Stomach (tissue), 4 donors: ENCODE measurements at regions not wholly inside any gene's neighbourhood (a gene's known extent, or its start where the extent isn't known, plus 50 kb on each side); places are given as distances from the start of the nearest gene placed in this dataset.

Experiments
- EP300 ChIP-seq: sonication (generic); formaldehyde crosslinking; IDR thresholded peaks from one replicate; pipeline ENCODE4 v1.6.1; 2017; ENCODE audit warnings: antibody characterized with exemption
- POLR2A ChIP-seq, 4 donors: fragments of 450-650 bp; IDR thresholded peaks; one replicate each; pipeline ENCODE4 v1.6.1; 2016; ENCODE audit warnings: antibody characterized with exemption in 4 of 4, control low read depth in 2 of 4, mild to moderate bottlenecking in 1 of 4, moderate library complexity in 1 of 4
- TF ChIP-seq, protein P1 (sequence below), 7 experiments: fragments of 450-650 bp in 4 of 7; fragments of 200-600 bp in 3 of 7; sonication (generic) in 3 of 7; IDR thresholded peaks; one replicate each; pipeline ENCODE4 v1.5.1; 2016 to 2019; ENCODE audit warnings: antibody characterized with exemption in 7 of 7, control low read depth in 2 of 7, mild to moderate bottlenecking in 1 of 7

DNA sequence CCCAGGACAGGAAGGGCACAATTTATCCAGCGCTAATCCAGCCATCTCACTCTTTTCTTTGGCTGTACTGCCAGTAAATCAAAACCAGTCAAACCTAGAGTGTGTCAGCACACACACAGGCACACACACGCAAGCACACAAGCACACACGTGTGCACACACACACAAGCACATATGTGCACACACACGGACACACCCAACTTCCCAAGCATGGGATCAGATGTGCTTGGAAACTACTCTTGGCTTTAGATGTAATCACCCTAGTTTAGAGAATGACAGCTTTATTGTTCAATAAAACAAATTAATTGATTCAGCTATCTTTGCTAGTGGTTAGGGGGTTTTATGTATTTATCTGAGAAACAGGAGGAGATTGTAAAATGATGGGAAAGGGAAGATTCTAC is 615.0 kb upstream of the MKI67 start:
- TF ChIP-seq POLR2A (IDR thresholded peaks at IDR 0.05), result no peak
- TF ChIP-seq, protein P1, sequence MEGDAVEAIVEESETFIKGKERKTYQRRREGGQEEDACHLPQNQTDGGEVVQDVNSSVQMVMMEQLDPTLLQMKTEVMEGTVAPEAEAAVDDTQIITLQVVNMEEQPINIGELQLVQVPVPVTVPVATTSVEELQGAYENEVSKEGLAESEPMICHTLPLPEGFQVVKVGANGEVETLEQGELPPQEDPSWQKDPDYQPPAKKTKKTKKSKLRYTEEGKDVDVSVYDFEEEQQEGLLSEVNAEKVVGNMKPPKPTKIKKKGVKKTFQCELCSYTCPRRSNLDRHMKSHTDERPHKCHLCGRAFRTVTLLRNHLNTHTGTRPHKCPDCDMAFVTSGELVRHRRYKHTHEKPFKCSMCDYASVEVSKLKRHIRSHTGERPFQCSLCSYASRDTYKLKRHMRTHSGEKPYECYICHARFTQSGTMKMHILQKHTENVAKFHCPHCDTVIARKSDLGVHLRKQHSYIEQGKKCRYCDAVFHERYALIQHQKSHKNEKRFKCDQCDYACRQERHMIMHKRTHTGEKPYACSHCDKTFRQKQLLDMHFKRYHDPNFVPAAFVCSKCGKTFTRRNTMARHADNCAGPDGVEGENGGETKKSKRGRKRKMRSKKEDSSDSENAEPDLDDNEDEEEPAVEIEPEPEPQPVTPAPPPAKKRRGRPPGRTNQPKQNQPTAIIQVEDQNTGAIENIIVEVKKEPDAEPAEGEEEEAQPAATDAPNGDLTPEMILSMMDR (IDR thresholded peaks at IDR 0.05), result no peak
- TF ChIP-seq EP300, result no peak
